Suprapubic skin (tissue), 4 donors: ENCODE measurements at regions not wholly inside any gene's neighbourhood (a gene's known extent, or its start where the extent isn't known, plus 50 kb on each side); places are given as distances from the start of the nearest gene placed in this dataset.

ENCODE experiments used
- DNase-seq, 2 donors: peaks; one replicate each; pipeline ENCODE4 v3.0.0-alpha.2; 2019; ENCODE audit warnings: low spot score in 2 of 2
- H3K27ac ChIP-seq: fragments of 200-600 bp; sonication (generic); one replicate; pipeline ENCODE4 v1.5.1; 2019
- H3K27me3 ChIP-seq: fragments of 200-600 bp; sonication (generic); one replicate; pipeline ENCODE4 v1.5.1; 2019
- H3K36me3 ChIP-seq: fragments of 200-600 bp; sonication (generic); one replicate; pipeline ENCODE4 v1.5.1; 2019
- H3K4me1 ChIP-seq: fragments of 200-600 bp; sonication (generic); one replicate; pipeline ENCODE4 v1.5.1; 2019
- H3K4me3 ChIP-seq: fragments of 200-600 bp; sonication (generic); one replicate; pipeline ENCODE4 v1.5.1; 2019; ENCODE audit warnings: mild to moderate bottlenecking
- H3K9me3 ChIP-seq: fragments of 200-600 bp; sonication (generic); one replicate; pipeline ENCODE4 v1.5.1; 2019
- CTCF ChIP-seq, 2 donors: fragments of 200-600 bp in 1 of 2; fragments of 450-650 bp in 1 of 2; sonication (generic) in 1 of 2; IDR thresholded peaks; one replicate each; pipeline ENCODE4 v1.5.1; 2016 to 2019; ENCODE audit warnings: antibody characterized with exemption in 2 of 2, mild to moderate bottlenecking in 1 of 2, moderate library complexity in 1 of 2
- EP300 ChIP-seq: sonication (generic); formaldehyde crosslinking; IDR thresholded peaks from one replicate; pipeline ENCODE4 v1.6.1; 2017; ENCODE audit warnings: antibody characterized with exemption
- POLR2A ChIP-seq, 2 donors: fragments of 450-650 bp; IDR thresholded peaks; one replicate each; pipeline ENCODE4 v1.6.1; 2017; ENCODE audit warnings: antibody characterized with exemption in 2 of 2, mild to moderate bottlenecking in 2 of 2, moderate library complexity in 2 of 2
- POLR2AphosphoS5 ChIP-seq, 3 donors: sonication (generic); formaldehyde crosslinking; IDR thresholded peaks; one replicate each; pipeline ENCODE4 v1.6.1; 2017; ENCODE audit warnings: antibody characterized with exemption in 3 of 3
- WGBS: methylation state at CpG from one replicate; pipeline ENCODE4 v1.1.5; 2018; 5-methylcytosine and 5-hydroxymethylcytosine counted together

- no peak overlapping the region for H3K27ac ChIP-seq
- no peak for DNase-seq
- TF ChIP-seq CTCF (IDR thresholded peaks at IDR 0.05) (no peak), POLR2AphosphoS5 (IDR thresholded peaks at IDR 0.05) (no peak), POLR2A (IDR thresholded peaks at IDR 0.05) (no peak), EP300 (no peak)
- no peaks in the 10 kb centered on the region for H3K36me3 ChIP-seq
- no peak overlapping the region for H3K4me3 ChIP-seq
- no peaks in the 10 kb centered on the region for H3K27me3 ChIP-seq
- no peaks in the 10 kb centered on the region for H3K9me3 ChIP-seq
- H3K4me1 ChIP-seq, result no peaks in the 10 kb centered on the region
Measured at GRCh38 chr4:19720190-19720589, 531.5 kb upstream of the SLIT2 start.

GRCh38 chr4:19711871-19712270, 539.8 kb upstream of the SLIT2 start:
- H3K36me3 ChIP-seq, result no peaks in the 10 kb centered on the region
- DNase-seq, result no peak
- H3K4me1 ChIP-seq, result no peaks in the 10 kb centered on the region
- no peaks in the 10 kb centered on the region for H3K27me3 ChIP-seq
- H3K4me3 ChIP-seq, result no peak overlapping the region
- 72% methylated on average over 3 of the region's 3 CpGs for WGBS
- no peaks in the 10 kb centered on the region for H3K9me3 ChIP-seq
- H3K27ac ChIP-seq, result no peak overlapping the region
- no peak for TF ChIP-seq CTCF (IDR thresholded peaks at IDR 0.05)
- no peak for TF ChIP-seq EP300
- TF ChIP-seq POLR2AphosphoS5 (IDR thresholded peaks at IDR 0.05), result no peak
- no peak for TF ChIP-seq POLR2A (IDR thresholded peaks at IDR 0.05)

- DNase-seq, result no peak
- Histone ChIP-seq H3K4me3 (no peak overlapping the region), H3K27ac (no peak overlapping the region), H3K9me3 (no peaks in the 10 kb centered on the region), H3K4me1 (no peaks in the 10 kb centered on the region), H3K36me3 (no peaks in the 10 kb centered on the region), H3K27me3 (no peaks in the 10 kb centered on the region)
- TF ChIP-seq EP300, result no peak
- TF ChIP-seq POLR2A (IDR thresholded peaks at IDR 0.05), result no peak
- no peak for TF ChIP-seq POLR2AphosphoS5 (IDR thresholded peaks at IDR 0.05)
- no peak for TF ChIP-seq CTCF (IDR thresholded peaks at IDR 0.05)
- 97% methylated on average over 1 of the region's 1 CpG for WGBS
Measured at GRCh38 chr4:19707876-19708275, 543.8 kb upstream of the SLIT2 start.

- Histone ChIP-seq H3K4me1 (no peaks in the 10 kb centered on the region), H3K9me3 (no peaks in the 10 kb centered on the region), H3K27me3 (no peaks in the 10 kb centered on the region), H3K27ac (no peak overlapping the region), H3K36me3 (no peaks in the 10 kb centered on the region), H3K4me3 (no peak overlapping the region)
- TF ChIP-seq EP300 (no peak), POLR2A (IDR thresholded peaks at IDR 0.05) (no peak), CTCF (IDR thresholded peaks at IDR 0.05) (no peak), POLR2AphosphoS5 (IDR thresholded peaks at IDR 0.05) (no peak)
- WGBS, result 78% methylated on average over 4 of the region's 4 CpGs
- no peak for DNase-seq
Measured at GRCh38 chr4:19703391-19703790, 548.3 kb upstream of the SLIT2 start.

- 18% methylated on average over 2 of the region's 2 CpGs for WGBS
- DNase-seq, result no peak
- TF ChIP-seq EP300 (no peak), CTCF (IDR thresholded peaks at IDR 0.05) (no peak), POLR2AphosphoS5 (IDR thresholded peaks at IDR 0.05) (no peak), POLR2A (IDR thresholded peaks at IDR 0.05) (no peak)
Measured at GRCh38 chr4:19700992-19701391, 550.7 kb upstream of the SLIT2 start.

More at GRCh38 chr4:19700992-19701391, 550.7 kb upstream of the SLIT2 start:
- Histone ChIP-seq H3K36me3 (no peaks in the 10 kb centered on the region), H3K4me3 (no peak overlapping the region), H3K9me3 (no peaks in the 10 kb centered on the region), H3K27ac (no peak overlapping the region), H3K27me3 (no peaks in the 10 kb centered on the region), H3K4me1 (no peaks in the 10 kb centered on the region)
